SK-N-MC (cell line): ENCODE measurements at regions not wholly inside any gene's neighbourhood (a gene's known extent, or its start where the extent isn't known, plus 50 kb on each side); places are given as distances from the start of the nearest gene placed in this dataset.

Source experiments
- DNase-seq: peaks from one replicate; pipeline ENCODE4 v3.0.0-alpha.2; 2011; ENCODE audit warnings: low read depth, low spot score
- H3K27ac ChIP-seq: fragments of 200-600 bp; sonication (generic); 2 replicates; pipeline ENCODE4 v1.5.1; 2016; ENCODE audit warnings: mixed run types
- H3K36me3 ChIP-seq: fragments of 200-600 bp; sonication (generic); 2 replicates; pipeline ENCODE4 v1.6.1; 2017; ENCODE audit warnings: antibody characterized with exemption, low read length, mixed read lengths; ENCODE audit not compliant: insufficient read depth
- H3K4me3 ChIP-seq: fragments of 200-600 bp; sonication (generic); 2 replicates; pipeline ENCODE4 v1.5.1; 2016
- H3K9ac ChIP-seq: fragments of 200-600 bp; sonication (generic); 2 replicates; pipeline ENCODE4 v1.8.0; 2017; ENCODE audit warnings: mixed run types, mixed read lengths; ENCODE audit not compliant: insufficient read length
- H3K9me3 ChIP-seq: fragments of 200-600 bp; sonication (generic); 2 replicates; pipeline ENCODE4 v1.6.1; 2017; ENCODE audit warnings: low read depth, mild to moderate bottlenecking, antibody characterized with exemption, low read length, moderate library complexity, mixed read lengths
- EZH2 ChIP-seq: fragments of 200-600 bp; sonication (generic); IDR thresholded peaks from one replicate; pipeline ENCODE4 v1.6.1; 2017; ENCODE audit warnings: antibody characterized with exemption
- FOXP2 ChIP-seq: optimal IDR thresholded peaks from 2 replicates; pipeline ENCODE3; 2011; ENCODE audit warnings: mild to moderate bottlenecking, moderate library complexity; ENCODE audit not compliant: insufficient read depth; ENCODE audit errors: extremely low read length, control extremely low read depth
- POLR2AphosphoS5 ChIP-seq: IDR thresholded peaks from 2 replicates; pipeline ENCODE4 v1.6.1; 2012; ENCODE audit warnings: mild to moderate bottlenecking, low read depth, low read length, borderline replicate concordance

DNA sequence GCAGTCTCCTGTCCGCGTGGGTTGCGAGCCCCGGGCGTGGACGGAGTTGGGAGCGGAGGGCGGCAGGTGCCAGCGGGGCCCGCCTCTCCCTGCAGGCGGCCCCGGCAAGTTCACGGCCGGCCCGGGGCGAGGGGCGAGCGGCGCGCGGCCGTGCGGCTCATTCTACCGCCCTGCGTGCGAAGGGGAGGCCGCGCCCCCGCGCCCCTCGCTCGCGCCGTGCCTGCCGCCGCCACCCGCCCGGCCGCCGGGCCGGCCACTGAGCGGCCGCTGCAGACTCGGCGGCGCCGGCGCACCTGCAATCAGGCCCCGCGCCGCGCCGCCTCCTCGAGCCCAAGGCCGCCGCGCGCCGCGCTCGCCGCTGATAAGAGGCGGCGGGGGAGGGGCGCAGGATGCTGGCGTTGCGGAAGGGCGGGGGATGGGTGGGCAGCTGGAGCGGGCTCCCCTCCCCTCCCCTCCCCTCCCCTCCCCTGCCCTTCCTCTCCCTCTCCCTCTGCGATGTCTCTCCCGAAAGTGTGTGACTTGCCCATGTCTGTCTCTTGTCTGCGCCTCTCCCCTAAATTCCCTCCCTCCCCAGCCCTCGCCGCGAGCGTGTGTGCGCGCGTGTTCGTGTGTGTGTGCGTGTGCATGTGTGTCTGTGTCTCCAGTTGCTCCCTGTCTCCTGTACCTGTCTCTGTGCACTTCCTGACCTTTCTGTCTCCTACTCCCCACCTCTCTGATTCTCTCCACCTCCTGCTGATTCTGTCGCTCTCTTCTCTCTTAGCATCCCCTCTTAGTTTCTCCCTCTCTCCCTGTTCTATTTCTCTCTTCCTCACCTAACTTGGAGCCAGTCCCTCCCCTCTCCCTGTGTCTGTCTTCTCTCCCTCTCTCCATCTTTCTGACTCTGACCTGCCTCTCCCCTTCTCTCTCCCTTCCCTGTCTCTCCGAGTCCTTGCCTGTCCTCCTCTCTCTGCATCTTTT is 768.1 kb upstream of the TBX3 start:
- Histone ChIP-seq H3K4me3 (0 out of 2 replicates have a peak overlapping the region, but pooled peaks have one; percentile 43), H3K36me3 (no peaks in the 10 kb centered on the region), H3K27ac (no peak overlapping the region), H3K9ac (no peak overlapping the region), H3K9me3 (no peaks in the 10 kb centered on the region)
- DNase-seq: no peak
- TF ChIP-seq EZH2: no peak

DNA sequence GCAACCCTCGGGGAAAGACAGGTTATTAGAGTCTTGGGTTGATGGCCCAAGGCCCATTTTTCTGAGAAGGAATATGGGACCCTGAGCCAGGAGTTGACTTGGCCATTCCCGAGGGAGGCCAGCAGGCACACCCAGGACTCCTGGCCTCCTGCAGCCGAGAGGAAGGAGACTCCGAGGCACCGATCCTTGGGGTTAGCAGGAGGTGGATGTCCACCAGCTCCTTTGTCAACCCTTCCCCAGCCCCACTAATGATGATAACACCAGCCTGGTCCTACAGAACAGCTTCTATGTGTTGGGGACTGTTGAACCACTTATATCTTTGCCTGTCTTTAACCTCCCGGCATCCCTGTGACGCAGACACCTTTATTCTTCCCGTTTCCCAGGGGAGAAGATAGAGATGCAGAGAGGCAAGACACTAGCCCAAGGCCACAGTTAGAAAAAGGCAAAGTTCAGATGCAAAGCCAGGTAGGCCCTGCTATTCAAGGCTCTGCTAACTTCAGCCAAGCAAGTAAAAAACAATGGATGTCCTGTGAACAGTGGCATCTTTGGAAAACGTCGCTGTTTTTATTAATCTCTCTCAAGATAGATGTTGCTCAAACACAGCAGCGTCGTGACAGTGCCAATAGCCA is 767.3 kb upstream of the TBX3 start:
- H3K27ac ChIP-seq: no peak overlapping the region
- no peaks in the 10 kb centered on the region for H3K36me3 ChIP-seq
- no peaks in the 10 kb centered on the region for H3K9me3 ChIP-seq
- H3K9ac ChIP-seq: no peak overlapping the region
- TF ChIP-seq EZH2 (no peak), FOXP2 (no peak), POLR2AphosphoS5 (no peak)
- no peak for DNase-seq
- H3K4me3 ChIP-seq: 0 out of 2 replicates have a peak overlapping the region, but pooled peaks have one; percentile 43

DNA sequence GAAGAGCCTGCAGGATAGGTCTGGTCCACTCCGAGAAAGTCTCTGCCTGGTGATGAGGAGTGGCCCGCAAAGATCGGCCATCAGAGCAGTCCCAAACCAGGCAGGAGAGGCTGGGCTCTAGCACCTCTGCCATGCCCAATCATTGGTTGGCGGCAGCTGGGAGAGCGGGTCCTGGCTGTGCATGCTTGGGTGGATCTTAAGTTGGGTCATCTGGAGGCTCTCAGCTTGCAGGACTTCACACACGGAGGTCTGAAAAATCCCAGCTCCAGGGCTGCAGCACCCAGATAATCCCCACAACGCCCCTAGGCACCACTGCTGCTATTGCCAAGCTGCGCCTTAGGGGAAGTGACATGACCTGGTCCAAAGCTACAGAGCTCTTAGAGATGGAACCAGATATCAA is 766.7 kb upstream of the TBX3 start:
- Histone ChIP-seq H3K4me3 (no peak overlapping the region), H3K9me3 (no peaks in the 10 kb centered on the region), H3K36me3 (no peaks in the 10 kb centered on the region), H3K9ac (no peak overlapping the region), H3K27ac (no peak overlapping the region)
- no peak for TF ChIP-seq EZH2
- TF ChIP-seq FOXP2: no peak
- TF ChIP-seq POLR2AphosphoS5: no peak
- no peak for DNase-seq

DNA sequence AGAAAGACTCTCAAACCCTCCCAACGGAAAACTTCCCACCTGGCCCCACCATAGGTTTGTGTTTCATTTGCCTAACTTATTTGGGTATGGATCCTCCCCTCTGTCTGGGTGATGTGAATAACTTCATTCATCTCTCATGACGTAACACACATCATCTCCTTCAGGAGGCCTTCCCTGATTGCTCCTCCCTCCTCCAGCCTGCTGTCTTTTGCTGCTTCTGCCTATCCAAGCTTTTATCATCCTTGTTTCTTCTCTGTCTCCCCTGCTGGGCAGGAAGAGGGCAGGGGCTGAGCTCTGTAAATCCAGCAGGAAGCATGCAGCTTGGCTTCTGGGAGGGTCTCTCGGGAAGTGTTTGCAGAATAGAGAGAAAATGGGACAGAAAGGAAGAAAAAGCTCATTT is 766.0 kb upstream of the TBX3 start:
- no peak overlapping the region for H3K9ac ChIP-seq
- no peak for TF ChIP-seq EZH2
- H3K4me3 ChIP-seq: no peak overlapping the region
- no peak for DNase-seq
- no peaks in the 10 kb centered on the region for H3K36me3 ChIP-seq
- H3K27ac ChIP-seq: no peak overlapping the region
- no peaks in the 10 kb centered on the region for H3K9me3 ChIP-seq

DNA sequence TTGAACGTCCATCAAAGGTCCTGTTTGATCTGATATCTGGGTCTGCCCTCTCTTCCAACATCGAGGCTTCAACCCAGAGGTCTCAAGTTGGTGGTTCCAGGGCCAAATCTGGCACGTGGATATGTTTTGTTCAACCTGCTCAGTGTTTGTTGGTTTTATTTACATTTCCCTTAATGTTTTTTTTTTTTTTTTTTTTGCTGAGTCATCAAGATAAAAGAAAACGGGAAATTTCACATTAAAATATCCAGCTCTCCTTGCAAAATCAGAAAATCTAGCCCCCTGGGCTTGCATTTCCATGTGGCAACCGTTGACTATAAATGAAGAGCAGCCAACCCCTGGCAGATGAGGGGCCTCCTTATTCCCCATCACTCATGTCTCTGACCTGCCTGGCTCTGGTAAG is 765.6 kb upstream of the TBX3 start:
- H3K27ac ChIP-seq: no peak overlapping the region
- no peaks in the 10 kb centered on the region for H3K36me3 ChIP-seq
- no peak overlapping the region for H3K9ac ChIP-seq
- no peak for TF ChIP-seq FOXP2
- no peak for TF ChIP-seq POLR2AphosphoS5
- TF ChIP-seq EZH2: no peak
- no peak overlapping the region for H3K4me3 ChIP-seq
- no peak for DNase-seq
- H3K9me3 ChIP-seq: no peaks in the 10 kb centered on the region

DNA sequence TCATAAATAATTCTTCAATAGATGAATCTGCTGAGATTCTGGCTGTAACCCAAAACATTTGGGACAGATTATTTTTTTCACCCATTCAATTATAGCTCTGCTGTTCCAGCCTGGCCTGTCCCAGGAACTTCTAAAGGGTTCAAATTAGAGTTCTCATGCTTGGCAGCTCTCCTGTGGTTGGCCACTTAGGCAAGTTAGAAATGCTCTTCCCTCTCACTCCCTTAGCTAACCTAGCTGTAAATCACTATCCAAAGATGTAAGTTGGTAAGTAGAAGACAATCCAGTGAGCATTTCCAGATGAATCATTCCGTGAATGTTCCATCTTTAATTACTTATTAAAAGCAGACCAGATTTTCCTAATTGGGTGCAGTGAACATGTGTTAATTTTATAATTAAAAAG is 760.4 kb upstream of the TBX3 start:
- no peak for DNase-seq
- TF ChIP-seq FOXP2 (no peak), EZH2 (no peak), POLR2AphosphoS5 (no peak)

DNA sequence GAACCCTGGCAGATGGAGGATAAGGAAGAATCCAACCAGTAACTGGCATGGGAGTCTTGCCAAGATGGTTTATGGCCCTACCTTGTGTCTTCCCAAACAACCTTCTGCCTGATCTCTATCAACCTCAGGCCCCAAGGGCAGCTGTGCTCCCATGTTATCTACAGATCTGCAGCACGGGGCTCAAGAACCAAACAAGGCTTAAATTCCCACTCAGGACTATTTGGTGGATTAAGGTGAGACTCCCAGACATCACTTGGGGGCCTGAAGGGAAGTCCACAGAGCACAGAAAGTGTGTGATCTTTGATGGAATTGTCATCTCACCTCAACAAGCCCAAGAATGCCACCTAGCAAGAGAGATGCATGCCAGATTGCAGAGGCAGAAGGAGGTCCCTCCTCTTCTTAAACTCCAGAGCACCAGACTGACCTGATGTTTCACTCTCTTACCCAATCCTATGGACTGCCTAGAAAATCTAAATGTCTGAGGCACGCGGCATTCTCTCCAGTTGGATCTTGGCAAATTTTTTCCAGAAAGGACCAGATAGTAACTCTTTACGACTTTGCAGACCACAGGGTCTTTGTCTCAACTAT is 759.5 kb upstream of the TBX3 start:
- no peak for DNase-seq

More for the DNA sequence above, 760.4 kb upstream of the TBX3 start:
- Histone ChIP-seq H3K27ac (no peak overlapping the region), H3K36me3 (no peaks in the 10 kb centered on the region), H3K4me3 (no peak overlapping the region), H3K9ac (no peak overlapping the region), H3K9me3 (no peaks in the 10 kb centered on the region)

DNA sequence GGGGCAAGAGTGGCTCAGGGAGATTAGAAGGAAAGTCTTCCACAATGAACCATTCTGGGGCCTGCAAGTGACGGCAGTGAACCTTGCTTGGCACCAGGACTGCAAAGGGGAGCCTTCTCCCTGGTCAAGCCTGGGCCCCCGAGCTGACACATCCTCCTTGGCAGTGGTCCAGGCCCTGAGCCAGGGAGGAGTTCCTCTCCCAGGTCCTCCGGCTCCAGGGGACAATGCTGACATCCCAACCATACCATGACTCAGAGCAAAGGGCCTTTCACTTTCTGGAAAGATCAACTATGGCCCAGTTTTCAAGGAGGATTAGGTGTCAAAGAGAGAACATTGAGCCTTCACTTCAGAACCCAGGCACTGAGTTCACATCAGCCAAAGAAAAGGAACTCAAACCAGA is 756.5 kb upstream of the TBX3 start:
- Histone ChIP-seq H3K36me3 (no peaks in the 10 kb centered on the region), H3K9ac (no peak overlapping the region), H3K9me3 (no peaks in the 10 kb centered on the region), H3K4me3 (no peak overlapping the region), H3K27ac (no peak overlapping the region)
- no peak for DNase-seq
- TF ChIP-seq EZH2 (no peak), POLR2AphosphoS5 (no peak), FOXP2 (no peak)

More for the DNA sequence above, 759.5 kb upstream of the TBX3 start:
- Histone ChIP-seq H3K9ac (no peak overlapping the region), H3K9me3 (no peaks in the 10 kb centered on the region), H3K36me3 (no peaks in the 10 kb centered on the region), H3K27ac (no peak overlapping the region), H3K4me3 (no peak overlapping the region)
- no peak for TF ChIP-seq POLR2AphosphoS5
- TF ChIP-seq FOXP2: no peak
- TF ChIP-seq EZH2: no peak
